Suprapubic skin (tissue), 4 donors: ENCODE measurements at regions not wholly inside any gene's neighbourhood (a gene's known extent, or its start where the extent isn't known, plus 50 kb on each side); places are given as distances from the start of the nearest gene placed in this dataset.

Source experiments
- CTCF ChIP-seq, 2 donors: fragments of 200-600 bp in 1 of 2; fragments of 450-650 bp in 1 of 2; sonication (generic) in 1 of 2; IDR thresholded peaks; one replicate each; pipeline ENCODE4 v1.5.1; 2016 to 2019; ENCODE audit warnings: antibody characterized with exemption in 2 of 2, mild to moderate bottlenecking in 1 of 2, moderate library complexity in 1 of 2
- POLR2A ChIP-seq, 2 donors: fragments of 450-650 bp; IDR thresholded peaks; one replicate each; pipeline ENCODE4 v1.6.1; 2017; ENCODE audit warnings: antibody characterized with exemption in 2 of 2, mild to moderate bottlenecking in 2 of 2, moderate library complexity in 2 of 2
- POLR2AphosphoS5 ChIP-seq, 3 donors: sonication (generic); formaldehyde crosslinking; IDR thresholded peaks; one replicate each; pipeline ENCODE4 v1.6.1; 2017; ENCODE audit warnings: antibody characterized with exemption in 3 of 3

GRCh38 chrX:110563282-110563681, 204.6 kb downstream of the RTL9 start:
- TF ChIP-seq CTCF (IDR thresholded peaks at IDR 0.05) (no peak), POLR2A (IDR thresholded peaks at IDR 0.05) (no peak), POLR2AphosphoS5 (IDR thresholded peaks at IDR 0.05) (no peak)
